GM18505 (cell line): ENCODE measurements at regions not wholly inside any gene's neighbourhood (a gene's known extent, or its start where the extent isn't known, plus 50 kb on each side); places are given as distances from the start of the nearest gene placed in this dataset.

Experiments used
- ATAC-seq: cut with Tn5 transposase; IDR thresholded peaks from one replicate; pipeline ENCODE4 v1.9.1; 2021; ENCODE audit not compliant: unreplicated experiment
- POLR2A ChIP-seq: IDR thresholded peaks from 4 replicates; pipeline ENCODE4 v1.6.1; 2011; ENCODE audit warnings: borderline replicate concordance; ENCODE audit not compliant: insufficient read depth, insufficient read length; ENCODE audit errors: extremely low read depth

DNA sequence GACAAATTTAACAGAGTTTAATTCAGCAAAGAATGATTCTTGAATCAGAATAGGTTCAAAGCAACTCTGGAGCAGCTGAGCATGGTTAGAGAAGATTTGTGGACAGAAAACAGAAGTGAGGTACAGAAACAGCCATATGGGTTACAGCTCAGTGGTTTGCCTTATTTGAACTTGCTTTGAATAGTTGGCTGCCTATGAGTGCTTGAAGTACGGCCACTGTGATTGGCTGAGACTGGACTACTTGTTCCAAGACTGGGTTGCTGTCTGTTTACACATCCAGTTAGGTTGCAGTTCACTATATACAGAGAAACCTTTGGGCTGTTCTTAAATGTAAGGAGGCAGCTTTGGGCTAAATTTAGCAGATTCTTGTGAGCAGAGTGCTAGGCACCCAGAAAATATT is 79.4 kb upstream of the CADPS start:
- TF ChIP-seq POLR2A, result no peak
- ATAC-seq, result peak; percentile 90

DNA sequence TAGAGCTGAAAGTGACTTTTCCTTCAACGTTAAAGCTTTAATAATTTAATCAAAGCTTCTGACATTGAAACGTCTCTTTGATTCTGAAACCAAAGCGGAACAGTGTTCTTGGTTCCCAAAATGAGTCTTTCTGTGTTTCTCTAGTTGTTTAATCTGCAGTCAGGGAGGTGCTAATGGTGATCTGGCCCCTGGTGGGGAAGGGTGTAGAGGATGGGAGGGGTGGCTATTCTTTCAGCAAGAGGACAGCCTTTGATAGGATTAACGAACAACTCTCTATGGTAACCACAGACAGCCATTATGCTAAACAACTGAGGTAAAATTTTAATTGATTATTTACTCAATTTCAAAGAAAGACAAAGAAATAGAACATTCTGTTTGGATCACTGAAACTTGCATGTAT is 79.9 kb upstream of the CADPS start:
- no peak for TF ChIP-seq POLR2A
- ATAC-seq, result no peak

DNA sequence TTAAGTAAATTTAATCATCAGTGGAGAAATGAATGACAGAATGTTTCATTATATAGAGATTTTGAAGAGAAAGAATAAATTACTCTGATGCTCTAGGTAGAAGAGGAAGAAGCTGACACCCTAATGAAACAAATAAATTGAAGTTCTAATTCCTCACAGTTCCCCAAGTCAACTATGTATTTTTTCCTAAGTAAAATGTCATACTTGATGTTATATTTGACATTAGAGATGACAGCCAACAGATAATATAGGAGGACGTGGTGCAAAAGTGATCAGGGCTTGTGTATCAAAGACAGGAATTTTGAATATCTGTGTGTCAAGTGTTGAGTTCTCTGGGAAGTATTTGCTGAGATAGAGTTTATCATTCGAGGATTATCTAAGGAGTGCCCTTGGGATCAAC is 81.2 kb upstream of the CADPS start:
- ATAC-seq, result no peak
- no peak for TF ChIP-seq POLR2A

GRCh38 chr3:62961874-62962556 is 86.8 kb upstream of the CADPS start:
- ATAC-seq, result no peak
- no peak for TF ChIP-seq POLR2A

DNA sequence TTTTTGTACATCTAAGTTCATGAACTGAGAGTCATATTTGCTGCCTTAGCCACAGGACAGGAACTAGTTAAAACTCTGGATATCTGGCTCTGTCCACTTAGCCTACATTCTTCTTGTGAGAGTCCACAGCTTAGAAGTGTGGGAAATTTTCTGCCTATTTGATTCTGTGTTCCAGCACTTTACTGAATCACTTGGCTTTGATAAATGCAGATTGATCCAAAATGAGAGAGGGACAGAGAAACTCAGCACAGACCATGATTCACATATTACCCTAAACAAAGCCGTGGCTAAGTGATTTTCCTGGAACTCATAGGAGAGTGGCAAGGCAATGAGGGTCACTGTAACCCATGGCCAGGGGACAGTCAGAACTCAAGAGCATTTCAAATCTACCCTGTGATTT is 87.5 kb upstream of the CADPS start:
- no peak for TF ChIP-seq POLR2A
- ATAC-seq, result no peak

DNA sequence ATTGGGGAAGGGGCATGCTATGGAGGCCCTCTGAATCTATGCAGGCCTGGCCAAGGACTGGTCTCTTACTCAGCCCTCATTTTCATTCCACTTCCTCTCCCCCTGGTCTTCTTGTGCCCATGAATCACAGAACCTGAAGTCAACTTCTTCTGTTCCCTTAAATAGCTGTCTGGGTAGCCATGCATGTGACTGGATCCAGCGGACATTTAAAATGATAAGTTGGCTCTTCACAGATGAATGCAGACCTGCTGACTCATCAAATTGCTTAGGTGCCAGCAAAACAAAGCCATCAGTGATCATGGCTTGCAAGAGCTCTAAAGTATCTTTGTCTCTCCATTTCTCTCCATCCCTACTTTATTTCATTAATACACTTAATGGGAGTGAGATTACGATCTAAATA is 90.1 kb upstream of the CADPS start:
- ATAC-seq, result no peak
- TF ChIP-seq POLR2A, result no peak

- no peak for ATAC-seq
- TF ChIP-seq POLR2A, result no peak
Measured at GRCh38 chr3:62968128-62968527, 92.9 kb upstream of the CADPS start.

DNA sequence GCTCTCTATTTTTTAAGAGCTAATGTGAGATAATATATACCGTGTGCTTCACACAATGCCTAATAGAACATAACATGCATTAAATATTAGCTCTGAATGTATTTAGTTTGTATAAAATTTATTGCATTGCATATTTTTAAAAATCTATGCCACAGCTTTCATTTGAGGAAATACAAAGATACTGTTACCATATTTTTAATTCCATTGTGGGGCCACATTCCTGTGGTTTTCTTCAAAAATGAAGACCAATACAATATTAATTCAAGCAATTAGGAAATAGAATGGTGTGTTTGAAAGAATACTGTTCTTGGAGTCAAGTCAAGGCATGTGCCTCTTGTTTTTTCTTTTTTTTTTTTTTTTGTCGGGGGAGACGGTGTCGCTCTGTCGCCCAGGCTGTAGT is 95.4 kb upstream of the CADPS start:
- ATAC-seq, result no peak
- no peak for TF ChIP-seq POLR2A

GRCh38 chr3:62975566-62975965 is 100.3 kb upstream of the CADPS start:
- TF ChIP-seq POLR2A, result no peak
- no peak for ATAC-seq

DNA sequence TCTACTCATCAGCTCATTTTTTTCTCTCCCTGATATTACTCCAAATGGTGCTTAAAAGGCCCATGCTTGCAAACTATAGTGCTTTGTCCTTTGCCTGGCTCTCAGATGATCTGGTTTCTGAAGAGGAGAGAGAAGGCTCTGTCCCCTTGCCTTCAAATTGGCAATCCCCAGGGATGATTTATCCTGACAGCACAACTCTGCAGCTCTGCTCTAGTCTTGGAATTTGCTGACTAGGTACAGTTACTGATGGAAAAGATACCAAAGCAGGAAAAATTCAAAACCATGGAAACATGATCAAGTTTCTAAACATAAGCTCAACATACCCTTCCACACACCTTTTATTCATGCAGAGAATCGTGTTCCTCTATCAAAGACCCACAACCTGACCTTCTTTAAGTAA is 106.7 kb upstream of the CADPS start:
- no peak for TF ChIP-seq POLR2A
- ATAC-seq, result no peak

DNA sequence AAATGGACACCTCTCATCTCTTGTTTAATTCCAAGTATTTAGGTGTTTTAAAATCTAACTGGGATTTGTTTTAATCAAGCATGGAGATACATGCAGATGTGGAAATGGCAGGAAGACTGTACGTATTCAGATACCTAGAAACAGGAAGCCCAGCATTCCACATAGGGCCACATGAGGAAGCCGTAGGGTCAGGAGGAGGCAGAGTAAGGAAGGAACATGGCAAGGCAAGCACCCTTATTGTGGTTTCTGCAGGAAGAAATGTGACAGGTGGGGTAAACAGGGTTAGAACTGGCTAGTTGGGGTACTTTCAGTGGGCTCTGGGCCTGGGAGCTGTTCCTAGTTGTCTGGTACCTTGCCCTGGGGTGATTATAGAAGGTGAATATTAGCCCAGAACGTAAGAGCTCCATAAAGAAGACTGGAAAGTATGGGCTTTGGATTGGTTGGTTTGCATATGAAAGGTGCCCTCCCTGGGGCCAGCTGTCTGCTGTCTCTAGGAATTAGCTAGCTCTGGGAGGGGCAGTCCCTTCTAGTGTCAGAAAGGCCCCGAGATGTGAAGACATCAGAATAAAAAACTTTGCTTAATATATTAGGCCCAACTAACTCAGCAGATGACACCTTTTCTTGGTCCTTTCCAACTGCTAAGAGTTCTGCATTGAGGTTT is 107.7 kb upstream of the CADPS start:
- TF ChIP-seq POLR2A, result no peak
- ATAC-seq, result no peak

DNA sequence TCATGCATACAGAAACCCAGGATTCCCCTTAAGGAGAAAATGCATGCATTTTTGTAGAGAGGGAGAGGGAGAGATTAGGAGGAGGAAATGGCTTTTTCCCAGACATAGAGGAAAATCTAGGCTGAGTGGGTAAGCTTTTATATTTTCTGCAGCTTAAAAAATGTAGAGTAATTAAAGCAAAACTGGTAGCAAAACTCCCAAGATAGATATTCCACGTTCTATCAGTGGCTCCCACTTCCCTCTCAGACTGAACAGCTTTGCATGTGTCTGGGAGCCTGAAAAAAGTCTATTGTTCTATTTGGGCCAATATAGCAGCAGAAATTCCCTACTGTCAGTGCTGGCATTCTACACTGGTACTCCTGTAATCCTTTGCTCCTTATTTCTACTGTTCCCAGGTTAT is 110.8 kb upstream of the CADPS start:
- no peak for ATAC-seq
- no peak for TF ChIP-seq POLR2A

DNA sequence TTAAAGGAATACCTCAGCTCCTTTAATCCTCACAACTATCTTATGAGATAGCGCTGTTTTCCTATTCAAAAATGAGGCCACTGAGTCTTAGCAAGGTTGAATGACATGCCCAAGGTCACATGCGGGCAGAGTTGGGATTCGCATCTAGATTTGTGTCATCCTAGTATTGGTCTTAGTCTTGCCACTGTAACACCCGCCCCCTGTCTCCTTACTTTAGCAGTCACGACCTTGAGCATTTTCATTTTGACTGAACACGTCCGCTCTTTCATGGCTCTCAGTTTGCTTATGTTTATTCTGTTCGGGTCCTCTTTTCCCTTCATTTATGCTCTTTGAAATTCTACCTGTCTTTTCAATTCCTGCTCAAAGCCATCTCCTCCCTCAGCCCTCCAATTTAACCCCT is 112.5 kb upstream of the CADPS start:
- no peak for ATAC-seq
- no peak for TF ChIP-seq POLR2A

GRCh38 chr3:62990704-62991413 is 115.6 kb upstream of the CADPS start:
- no peak for ATAC-seq
- TF ChIP-seq POLR2A, result no peak
